ENCODE measurements at regions not wholly inside any gene's neighbourhood (a gene's known extent, or its start where the extent isn't known, plus 50 kb on each side); places are given as distances from the start of the nearest gene placed in this dataset.
"Not testable (repeated sequence)": the region's sequence is repeated elsewhere in the genome, so short reads cannot be mapped to it uniquely, and the experiment has no call there.

- H3K4me3 ChIP-seq (ENCODE audit: low read depth, low read length) = no peak overlapping the region
- no peaks in the 10 kb centered on the region for H3K36me3 ChIP-seq (ENCODE audit: control insufficient read depth, insufficient read depth, low read length)
- no peak for FAIRE-seq
- no peak for TF ChIP-seq CTCF (IDR thresholded peaks at IDR 0.05; ENCODE audit: insufficient read depth, low read length, severe bottlenecking)
- no peak for DNase-seq (ENCODE audit: low read depth)
- no peaks in the 10 kb centered on the region for H3K27me3 ChIP-seq (ENCODE audit: control insufficient read depth, insufficient read depth, low read length)
Observed at GRCh38 chr21:36260802-36261201, 59.2 kb upstream of the MORC3 start.

- Histone ChIP-seq H3K27me3 (ENCODE audit: control insufficient read depth, insufficient read depth, low read length) (no peaks in the 10 kb centered on the region), H3K4me3 (ENCODE audit: low read depth, low read length) (no peak overlapping the region), H3K36me3 (ENCODE audit: control insufficient read depth, insufficient read depth, low read length) (no peaks in the 10 kb centered on the region)
- TF ChIP-seq CTCF (IDR thresholded peaks at IDR 0.05; ENCODE audit: insufficient read depth, low read length, severe bottlenecking) = no peak
- DNase-seq (ENCODE audit: low read depth) = no peak
- no peak for FAIRE-seq
Observed at GRCh38 chr21:36261459-36261858, 58.5 kb upstream of the MORC3 start.

GRCh38 chr21:36263797-36264196, 56.2 kb upstream of the MORC3 start:
- DNase-seq (ENCODE audit: low read depth) = no peak
- Histone ChIP-seq H3K27me3 (ENCODE audit: control insufficient read depth, insufficient read depth, low read length) (no peaks in the 10 kb centered on the region), H3K36me3 (ENCODE audit: control insufficient read depth, insufficient read depth, low read length) (no peaks in the 10 kb centered on the region), H3K4me3 (ENCODE audit: low read depth, low read length) (no peak overlapping the region)
- FAIRE-seq = no peak
- TF ChIP-seq CTCF (IDR thresholded peaks at IDR 0.05; ENCODE audit: insufficient read depth, low read length, severe bottlenecking) = no peak

- DNase-seq (ENCODE audit: low read depth) (no peak), FAIRE-seq (no peak)
- Histone ChIP-seq H3K4me3 (ENCODE audit: low read depth, low read length) (no peak overlapping the region), H3K27me3 (ENCODE audit: control insufficient read depth, insufficient read depth, low read length) (no peaks in the 10 kb centered on the region), H3K36me3 (ENCODE audit: control insufficient read depth, insufficient read depth, low read length) (no peaks in the 10 kb centered on the region)
- TF ChIP-seq CTCF (IDR thresholded peaks at IDR 0.05; ENCODE audit: insufficient read depth, low read length, severe bottlenecking) = no peak
Observed at GRCh38 chr21:36265431-36265830, 54.6 kb upstream of the MORC3 start.

- H3K27me3 ChIP-seq (ENCODE audit: control insufficient read depth, insufficient read depth, low read length); DNase-seq (ENCODE audit: low read depth); H3K36me3 ChIP-seq (ENCODE audit: control insufficient read depth, insufficient read depth, low read length); H3K4me3 ChIP-seq (ENCODE audit: low read depth, low read length); FAIRE-seq: not testable (repeated sequence)
Observed at GRCh38 chr21:36267828-36268227, 52.2 kb upstream of the MORC3 start.

- not testable (repeated sequence) for DNase-seq (ENCODE audit: low read depth); H3K27me3 ChIP-seq (ENCODE audit: control insufficient read depth, insufficient read depth, low read length); H3K36me3 ChIP-seq (ENCODE audit: control insufficient read depth, insufficient read depth, low read length); FAIRE-seq; H3K4me3 ChIP-seq (ENCODE audit: low read depth, low read length)
Observed at GRCh38 chr21:36268264-36268663, 51.7 kb upstream of the MORC3 start.
